ENCODE measurements at regions not wholly inside any gene's neighbourhood (a gene's known extent, or its start where the extent isn't known, plus 50 kb on each side); places are given as distances from the start of the nearest gene placed in this dataset.

GRCh38 chr4:99712530-99712929 lies 54.9 kb upstream of the C4orf54 start:
- TF ChIP-seq POLR2AphosphoS5 (IDR thresholded peaks at IDR 0.05; ENCODE audit: borderline replicate concordance, low read depth, low read length) (no peak), EZH2 (IDR thresholded peaks at IDR 0.05) (no peak), FOXP2 (optimal IDR thresholded peaks at IDR 0.05; ENCODE audit: control extremely low read depth, extremely low read length, insufficient read depth) (no peak)
